NAMALWA (cell line): ENCODE measurements at regions not wholly inside any gene's neighbourhood (a gene's known extent, or its start where the extent isn't known, plus 50 kb on each side); places are given as distances from the start of the nearest gene placed in this dataset.

Source experiments
- DNase-seq: peaks from one replicate; pipeline ENCODE4 v3.0.0-alpha.2; 2015; ENCODE audit warnings: low spot score

DNA sequence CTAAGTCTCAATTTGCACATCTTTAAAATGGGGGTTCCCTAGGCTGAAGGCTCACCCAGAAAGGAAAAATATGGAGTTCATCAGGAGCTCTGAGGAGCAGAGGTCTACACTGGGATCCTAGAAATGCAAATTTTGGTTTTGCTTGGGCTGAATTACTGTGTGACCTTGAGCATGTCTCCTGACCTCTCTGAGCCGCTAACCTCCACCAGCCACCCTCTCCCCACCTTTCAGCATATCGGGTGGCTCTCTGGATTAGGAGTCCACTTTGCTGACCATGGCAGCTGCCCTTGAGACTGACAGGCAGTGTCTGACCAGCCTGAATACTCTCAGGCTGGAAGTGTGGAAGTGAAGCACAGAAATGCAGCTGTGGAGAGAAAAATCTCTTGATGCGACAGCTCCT, 165.9 kb upstream of the LRFN2 start:
- DNase-seq = no peak

DNA sequence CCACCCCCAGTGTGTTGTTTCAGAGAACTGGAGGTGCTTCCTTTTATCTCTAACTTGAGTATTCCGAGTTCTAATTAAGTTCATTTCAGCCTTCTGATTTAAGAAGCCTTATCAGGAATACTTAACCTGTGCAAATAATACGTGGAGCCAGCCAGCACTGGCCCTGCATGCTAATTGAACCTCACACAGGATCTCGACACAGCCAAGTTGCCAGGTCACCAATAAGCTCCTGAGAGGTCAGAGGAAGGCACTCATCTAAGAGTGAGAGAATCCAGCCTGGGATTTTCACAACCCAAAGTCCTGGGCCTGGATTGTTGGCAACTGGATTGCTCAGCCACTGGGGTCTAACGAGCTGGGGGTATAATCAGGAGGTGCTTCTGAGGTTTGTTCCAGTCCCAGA, 157.7 kb upstream of the LRFN2 start:
- no peak for DNase-seq

DNA sequence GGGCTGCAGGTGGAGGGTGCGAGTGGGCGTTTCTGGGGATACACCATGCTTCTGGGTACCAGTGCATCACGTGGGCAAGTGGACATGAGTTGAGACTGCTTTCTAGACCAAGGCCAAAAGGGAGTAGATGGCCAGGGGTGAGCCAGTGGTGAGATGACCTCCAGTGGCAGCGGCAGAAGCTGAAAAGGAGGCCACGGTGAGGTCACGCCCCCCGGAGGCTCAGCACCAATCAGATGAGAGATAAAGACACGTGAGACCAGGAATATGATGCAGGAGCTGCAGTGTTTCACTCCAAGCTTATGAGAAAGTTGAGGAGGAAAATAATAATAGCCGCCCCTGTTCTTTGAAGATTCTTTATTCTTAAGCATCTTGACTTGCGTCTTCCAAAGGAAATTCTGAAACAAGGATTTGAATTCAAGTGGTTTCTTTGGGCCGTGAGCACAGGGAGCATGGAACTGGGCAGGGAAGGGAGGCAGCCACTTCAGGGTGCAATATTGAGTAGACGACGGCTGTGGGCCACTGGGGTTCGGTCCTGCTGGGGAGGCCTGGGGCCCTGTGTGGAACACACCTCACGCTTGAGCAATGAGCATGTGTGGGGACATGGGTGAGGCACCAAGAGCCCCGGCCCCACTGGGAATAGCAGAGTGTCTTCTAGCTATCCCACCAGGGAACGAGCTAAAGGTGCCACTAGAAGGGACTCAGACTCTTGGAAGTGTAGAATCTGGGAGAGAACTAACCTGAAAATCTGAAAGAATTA, 156.7 kb upstream of the LRFN2 start:
- no peak for DNase-seq

DNA sequence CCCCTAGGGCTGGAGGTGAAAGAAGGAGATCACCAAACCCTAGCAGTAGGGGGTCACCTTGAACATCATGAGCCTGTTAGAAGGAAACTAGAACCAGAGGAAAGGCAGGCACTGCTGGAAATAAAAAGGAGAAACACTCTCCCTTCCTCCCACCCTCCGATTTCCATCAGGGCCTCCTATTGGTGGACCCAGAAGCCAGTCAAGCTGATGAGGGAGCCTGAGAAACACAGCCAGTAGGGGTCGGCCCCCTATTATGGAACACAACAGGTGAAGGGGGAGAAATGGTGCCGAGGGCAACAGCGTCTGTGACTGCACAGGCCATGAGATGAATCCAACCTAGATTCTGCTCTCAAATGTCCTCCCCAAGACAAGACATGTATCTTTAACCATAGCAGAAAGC, 156.1 kb upstream of the LRFN2 start:
- DNase-seq = peak; percentile 45

DNA sequence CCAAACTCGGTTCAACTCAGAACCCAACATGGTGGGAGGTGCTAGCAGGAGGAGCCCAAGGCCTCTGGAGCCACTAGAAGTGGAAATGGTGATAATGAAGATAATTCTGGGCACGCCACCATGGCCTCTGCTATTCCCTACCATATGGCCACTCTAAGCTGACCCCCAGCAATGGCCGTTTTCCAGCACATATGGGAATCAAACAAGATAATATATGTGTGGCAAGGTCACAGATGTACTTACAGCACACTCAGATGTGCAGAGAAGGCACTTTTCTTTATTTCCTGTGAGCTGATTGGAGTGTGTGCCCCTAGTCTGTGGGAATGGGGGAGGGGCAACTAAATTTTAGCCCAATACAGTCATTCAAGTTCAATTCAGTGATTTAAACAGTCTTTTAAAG, 153.4 kb upstream of the LRFN2 start:
- no peak for DNase-seq

DNA sequence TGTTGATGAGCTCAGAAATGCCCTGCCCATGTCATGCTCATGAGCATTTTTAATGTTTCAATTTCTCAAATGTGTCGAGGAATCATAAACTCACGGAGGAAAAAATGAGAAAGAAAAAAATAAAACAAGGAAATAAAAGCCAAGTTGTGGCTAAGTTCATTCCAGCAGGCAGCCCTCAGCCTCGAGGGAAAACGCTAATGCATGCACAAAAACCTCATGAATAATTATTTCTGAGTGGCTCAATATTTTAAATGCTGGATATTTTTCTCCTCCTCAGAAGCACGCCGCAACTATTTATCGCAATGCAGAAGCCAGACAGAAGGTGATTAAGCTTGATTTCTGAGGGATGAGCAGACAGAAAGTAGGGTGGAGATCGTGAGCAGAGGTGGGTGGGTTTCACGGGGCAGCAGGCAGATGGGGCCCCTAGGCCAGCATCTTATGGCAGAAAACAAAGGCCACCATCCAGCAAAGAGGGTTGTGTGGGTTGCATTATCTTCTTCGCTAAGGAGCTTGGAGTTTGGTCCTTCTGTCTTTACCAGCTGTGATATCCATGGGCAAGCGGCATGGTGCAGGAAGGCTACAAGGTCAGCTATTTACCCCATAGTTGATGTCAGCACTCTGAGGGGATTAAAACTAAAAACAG, 151.5 kb upstream of the LRFN2 start:
- no peak for DNase-seq

DNA sequence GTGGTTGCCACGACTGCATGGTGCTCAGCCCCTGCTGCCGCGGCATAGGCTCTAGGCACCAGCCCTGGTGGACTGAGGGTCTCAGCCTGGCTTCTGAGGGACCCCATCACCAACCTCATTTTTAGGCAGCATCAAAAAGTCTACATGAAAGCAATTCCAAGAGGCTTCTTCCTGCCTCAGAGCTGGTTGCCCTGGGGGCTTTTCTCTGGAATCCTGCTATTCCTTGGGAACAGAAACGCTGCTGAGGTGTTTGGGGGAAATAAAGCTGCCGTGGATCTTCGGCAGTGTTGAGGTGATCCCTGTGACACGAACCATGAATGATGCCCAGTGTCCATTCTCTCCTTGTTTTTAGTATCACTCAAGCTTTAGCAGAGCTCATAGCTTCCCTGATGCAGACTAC, 148.4 kb upstream of the LRFN2 start:
- no peak for DNase-seq

DNA sequence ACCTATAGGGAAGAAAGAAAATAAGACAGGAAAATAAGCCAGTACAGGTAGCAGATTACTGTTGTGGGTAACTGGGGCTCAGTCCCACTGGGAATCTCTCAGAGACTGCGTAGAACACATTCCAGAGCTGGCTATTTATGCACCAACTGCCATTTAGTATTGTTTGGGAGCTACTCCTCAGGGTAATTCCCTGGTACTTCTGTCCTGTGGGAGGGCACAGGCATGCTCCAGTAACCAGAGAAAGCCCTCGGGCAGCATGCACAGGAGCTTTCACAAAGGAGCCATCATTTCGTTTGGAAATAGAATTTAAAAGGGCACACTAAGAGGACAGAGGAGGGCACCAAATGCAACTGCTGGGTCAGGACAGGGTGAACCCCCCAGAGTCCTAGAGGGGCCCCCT, 148.0 kb upstream of the LRFN2 start:
- DNase-seq = no peak

DNA sequence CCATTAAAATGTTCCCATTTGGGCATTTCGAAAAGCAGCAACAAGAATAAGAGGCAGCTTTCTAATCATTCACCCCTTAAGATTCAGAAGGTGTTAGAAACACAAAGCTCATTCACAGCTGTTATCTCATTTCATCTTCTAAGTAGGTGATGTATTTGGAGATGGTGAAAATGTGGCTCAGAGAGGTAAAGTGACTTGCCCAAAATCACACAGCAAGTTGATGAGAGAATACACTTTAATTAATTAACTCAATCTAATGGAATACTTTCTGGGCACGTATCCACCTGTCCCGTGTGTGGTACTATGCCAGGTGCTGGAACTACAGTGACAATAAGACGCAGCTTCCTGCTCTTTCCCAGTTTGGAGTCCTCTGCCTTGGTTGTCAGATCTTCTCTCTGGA, 147.4 kb upstream of the LRFN2 start:
- DNase-seq = no peak

- DNase-seq = peak; percentile 58
Observed at GRCh38 chr6:40733770-40734396, 146.7 kb upstream of the LRFN2 start.

DNA sequence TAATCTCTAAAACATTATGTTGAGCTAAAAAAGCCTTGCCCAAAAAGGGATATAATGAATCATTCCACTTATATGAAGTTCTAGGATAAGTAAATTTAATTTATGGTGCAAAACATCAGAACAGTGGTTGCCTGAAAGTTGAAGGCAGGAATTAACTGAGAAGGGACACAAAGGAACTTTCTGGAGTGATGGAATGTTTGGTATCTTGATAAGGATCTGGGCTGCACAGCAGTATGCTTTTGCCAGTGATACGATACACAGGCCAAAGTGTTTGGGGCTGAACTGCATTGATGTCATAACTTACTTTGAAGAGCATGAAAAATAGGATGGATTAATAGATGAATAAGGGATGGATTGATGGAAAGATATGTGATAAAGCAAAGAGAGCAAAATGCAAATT, 146.1 kb upstream of the LRFN2 start:
- no peak for DNase-seq

- DNase-seq = no peak
Observed at GRCh38 chr6:40732878-40733277, 145.7 kb upstream of the LRFN2 start.

GRCh38 chr6:40728643-40729042, 141.5 kb upstream of the LRFN2 start:
- no peak for DNase-seq

- peak; percentile 68 for DNase-seq
Observed at GRCh38 chr6:40727271-40727670, 140.1 kb upstream of the LRFN2 start.

DNA sequence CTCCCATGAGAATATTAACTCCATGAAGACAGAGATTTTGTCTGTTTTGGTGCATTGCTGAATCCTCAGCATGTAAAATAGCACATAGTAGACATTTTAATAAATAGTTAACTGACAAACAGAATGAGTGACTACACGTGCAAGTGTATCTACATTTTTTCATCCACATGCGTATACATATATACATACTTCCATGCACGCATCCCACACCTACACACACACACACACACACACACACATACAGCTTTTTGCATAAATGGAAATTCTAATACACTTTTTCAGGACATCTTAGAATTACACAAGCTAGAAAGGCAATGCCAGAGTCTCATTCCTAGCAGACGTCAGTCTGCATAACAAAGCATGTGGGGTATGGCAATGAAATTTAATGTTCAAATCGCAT, 139.7 kb upstream of the LRFN2 start:
- DNase-seq = no peak

DNA sequence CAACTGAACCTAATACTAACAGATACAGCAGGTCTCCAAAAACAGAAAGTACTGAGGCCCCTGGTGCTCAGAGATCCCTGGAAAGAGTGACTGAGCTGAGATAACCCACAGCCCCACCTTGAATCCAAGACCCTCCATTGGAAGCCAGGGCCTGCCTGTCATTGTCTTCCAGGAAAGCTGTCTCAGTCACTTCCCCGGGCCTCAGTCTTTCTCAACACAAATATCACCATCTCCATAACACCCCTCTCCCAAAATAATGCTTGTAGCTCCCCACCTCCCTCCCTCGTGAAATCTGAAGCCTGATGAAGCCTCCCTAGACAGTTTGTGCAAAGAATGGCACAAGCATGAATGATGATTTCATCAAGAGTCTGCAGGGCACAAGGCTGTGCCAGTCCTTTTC, 138.2 kb upstream of the LRFN2 start:
- no peak for DNase-seq

DNA sequence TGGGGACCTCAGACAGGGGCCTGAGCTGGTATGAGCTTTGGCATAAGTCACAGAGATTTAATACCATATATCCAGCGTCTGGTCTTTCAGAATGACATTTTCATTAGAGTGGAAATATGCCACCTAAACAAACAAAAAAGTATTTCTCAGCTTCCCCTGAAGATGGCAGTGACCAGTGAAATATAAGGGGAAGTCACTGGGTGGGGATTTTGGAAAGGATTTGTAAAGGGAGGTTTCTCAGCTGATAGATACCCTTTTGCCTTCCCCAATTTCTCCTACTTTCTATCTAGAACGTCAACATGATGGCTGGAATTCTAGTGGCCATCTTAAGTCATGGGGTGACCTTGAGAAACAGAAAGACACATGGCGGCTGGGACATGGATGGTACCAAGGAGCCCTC, 137.7 kb upstream of the LRFN2 start:
- DNase-seq = no peak

- no peak for DNase-seq
Observed at GRCh38 chr6:40723967-40724366, 136.8 kb upstream of the LRFN2 start.

- no peak for DNase-seq
Observed at GRCh38 chr6:40722553-40723258, 135.5 kb upstream of the LRFN2 start.

DNA sequence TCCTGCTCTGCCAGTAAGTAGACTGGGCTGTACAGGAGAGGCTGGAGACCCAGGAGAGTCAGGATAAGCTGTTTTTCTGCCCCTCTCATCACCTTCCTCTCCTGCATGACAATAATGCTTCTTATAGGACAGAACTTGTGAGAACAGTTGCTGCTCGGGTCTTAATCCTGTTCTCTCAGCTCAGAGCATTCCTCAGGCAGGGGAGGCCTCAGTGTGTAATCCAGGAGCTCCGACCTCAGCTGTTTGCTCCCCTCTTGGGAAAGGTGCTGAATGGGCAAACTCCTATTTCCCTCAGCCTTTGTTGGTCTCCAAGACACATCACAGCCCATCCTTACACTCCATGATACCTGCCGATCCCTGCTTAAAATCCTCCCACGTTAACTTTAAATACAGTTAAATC, 134.9 kb upstream of the LRFN2 start:
- DNase-seq = no peak

GRCh38 chr6:40721271-40721952, 134.2 kb upstream of the LRFN2 start:
- no peak for DNase-seq

- DNase-seq = no peak
Observed at GRCh38 chr6:40720375-40720748, 133.2 kb upstream of the LRFN2 start.
